Transverse colon (tissue), 4 donors: ENCODE measurements at regions not wholly inside any gene's neighbourhood (a gene's known extent, or its start where the extent isn't known, plus 50 kb on each side); places are given as distances from the start of the nearest gene placed in this dataset.
"Not testable (repeated sequence)": the region's sequence is repeated elsewhere in the genome, so short reads cannot be mapped to it uniquely, and the experiment has no call there.

Experiments
- POLR2A ChIP-seq: fragments of 450-650 bp; IDR thresholded peaks from one replicate; pipeline ENCODE4 v1.6.1; 2016; ENCODE audit warnings: antibody characterized with exemption, mild to moderate bottlenecking, moderate library complexity
- POLR2AphosphoS5 ChIP-seq, 3 donors: sonication (generic); formaldehyde crosslinking; IDR thresholded peaks; one replicate each; pipeline ENCODE4 v1.6.1; 2016; ENCODE audit warnings: antibody characterized with exemption in 3 of 3
- TF ChIP-seq, protein P1 (sequence below), 5 experiments: fragments of 200-600 bp in 3 of 5; fragments of 450-650 bp in 2 of 5; sonication (generic) in 3 of 5; IDR thresholded peaks; 1 replicate in 2 of 5; 2 replicates in 3 of 5; pipeline ENCODE4 v1.5.1; 2016 to 2017; ENCODE audit warnings: antibody characterized with exemption in 5 of 5, inconsistent platforms in 3 of 5, mild to moderate bottlenecking in 2 of 5, moderate library complexity in 1 of 5

DNA sequence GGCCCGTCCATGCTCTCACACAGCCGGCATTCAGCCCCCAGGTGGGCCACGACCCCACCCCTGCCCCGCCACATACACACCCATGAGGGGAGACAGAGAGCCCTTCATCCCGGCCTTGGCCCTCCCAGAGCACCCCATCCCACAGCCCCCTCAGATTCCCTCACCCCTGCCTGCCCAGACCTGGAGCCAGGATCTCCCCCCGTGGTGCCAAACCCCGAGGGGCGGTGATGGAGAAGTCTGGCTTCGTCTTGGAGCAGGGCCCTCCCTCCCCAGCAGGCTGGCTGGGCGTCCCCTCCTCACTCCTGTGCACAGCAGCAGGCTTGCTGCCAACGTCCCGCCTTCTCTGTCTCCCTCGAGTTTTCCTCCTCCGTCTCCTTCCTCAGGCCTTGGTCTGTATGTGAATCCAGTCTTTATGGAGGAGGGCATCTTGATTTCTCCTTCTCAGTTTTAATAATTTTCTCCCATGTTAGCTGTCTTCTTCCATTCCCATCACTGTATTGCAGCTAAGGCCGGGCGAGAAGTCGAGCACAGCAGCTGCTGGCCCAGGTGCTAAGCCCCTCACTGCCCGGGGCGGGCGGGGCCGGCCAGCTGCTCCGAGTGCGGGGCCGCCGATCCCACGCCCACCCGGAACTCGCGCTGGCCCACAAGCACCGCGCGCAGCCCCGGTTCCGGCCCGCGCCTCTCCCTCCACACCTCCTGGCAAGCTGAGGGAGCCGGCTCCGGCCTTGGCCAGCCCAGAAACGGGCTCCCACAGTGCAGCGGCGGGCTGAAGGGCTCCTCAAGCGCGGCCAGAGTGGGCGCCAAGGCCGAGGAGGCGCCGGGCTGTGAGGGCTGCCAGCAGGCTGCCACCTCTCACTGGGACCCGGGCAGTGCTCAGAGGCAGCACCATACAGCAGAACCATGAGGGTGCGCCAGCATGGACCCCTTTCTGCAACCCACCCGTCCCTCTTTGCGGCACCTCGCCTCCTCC is 183.6 kb downstream of the TBC1D2B start:
- TF ChIP-seq, protein P1, sequence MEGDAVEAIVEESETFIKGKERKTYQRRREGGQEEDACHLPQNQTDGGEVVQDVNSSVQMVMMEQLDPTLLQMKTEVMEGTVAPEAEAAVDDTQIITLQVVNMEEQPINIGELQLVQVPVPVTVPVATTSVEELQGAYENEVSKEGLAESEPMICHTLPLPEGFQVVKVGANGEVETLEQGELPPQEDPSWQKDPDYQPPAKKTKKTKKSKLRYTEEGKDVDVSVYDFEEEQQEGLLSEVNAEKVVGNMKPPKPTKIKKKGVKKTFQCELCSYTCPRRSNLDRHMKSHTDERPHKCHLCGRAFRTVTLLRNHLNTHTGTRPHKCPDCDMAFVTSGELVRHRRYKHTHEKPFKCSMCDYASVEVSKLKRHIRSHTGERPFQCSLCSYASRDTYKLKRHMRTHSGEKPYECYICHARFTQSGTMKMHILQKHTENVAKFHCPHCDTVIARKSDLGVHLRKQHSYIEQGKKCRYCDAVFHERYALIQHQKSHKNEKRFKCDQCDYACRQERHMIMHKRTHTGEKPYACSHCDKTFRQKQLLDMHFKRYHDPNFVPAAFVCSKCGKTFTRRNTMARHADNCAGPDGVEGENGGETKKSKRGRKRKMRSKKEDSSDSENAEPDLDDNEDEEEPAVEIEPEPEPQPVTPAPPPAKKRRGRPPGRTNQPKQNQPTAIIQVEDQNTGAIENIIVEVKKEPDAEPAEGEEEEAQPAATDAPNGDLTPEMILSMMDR (IDR thresholded peaks at IDR 0.05): not testable (repeated sequence)
- not testable (repeated sequence) for TF ChIP-seq POLR2AphosphoS5 (IDR thresholded peaks at IDR 0.05); POLR2A
